ENCODE measurements at regions not wholly inside any gene's neighbourhood (a gene's known extent, or its start where the extent isn't known, plus 50 kb on each side); places are given as distances from the start of the nearest gene placed in this dataset.

GRCh38 chr1:4418021-4418420, 236.4 kb upstream of the AJAP1 start:
- TF ChIP-seq CTCF (IDR thresholded peaks at IDR 0.05; ENCODE audit: insufficient read depth, low read depth, low read length, missing control alignments): no peak
- no peak overlapping the region for H3K4me3 ChIP-seq (ENCODE audit: low read length)
- DNase-seq (ENCODE audit: low read depth): no peak

DNA sequence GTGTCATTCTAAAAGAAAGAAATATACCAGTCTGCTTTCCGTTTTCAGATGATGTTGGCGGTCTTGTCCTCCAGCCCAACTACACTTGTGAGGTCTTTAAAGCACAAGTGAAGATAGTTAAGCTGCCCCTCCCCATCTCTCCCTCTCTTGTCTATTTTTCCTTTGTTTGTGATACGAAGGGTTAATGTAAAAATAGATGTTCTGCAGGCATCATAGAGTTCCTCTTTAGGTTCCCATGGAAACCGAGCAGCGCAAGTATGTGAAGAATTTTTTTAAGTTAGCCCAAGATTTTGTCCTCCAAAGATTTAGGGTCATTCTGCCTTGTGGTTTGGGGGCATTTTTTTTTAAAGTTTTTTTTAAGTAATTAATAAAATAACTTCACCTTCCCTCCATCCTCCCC, 232.4 kb upstream of the AJAP1 start:
- no peak for DNase-seq (ENCODE audit: low read depth)
- H3K4me3 ChIP-seq (ENCODE audit: low read length): no peak overlapping the region
- TF ChIP-seq CTCF (IDR thresholded peaks at IDR 0.05; ENCODE audit: insufficient read depth, low read depth, low read length, missing control alignments): no peak

GRCh38 chr1:4422504-4423289, 231.7 kb upstream of the AJAP1 start:
- no peak for DNase-seq (ENCODE audit: low read depth)
- no peak overlapping the region for H3K4me3 ChIP-seq (ENCODE audit: low read length)
- TF ChIP-seq CTCF (IDR thresholded peaks at IDR 0.05; ENCODE audit: insufficient read depth, low read depth, low read length, missing control alignments): no peak

DNA sequence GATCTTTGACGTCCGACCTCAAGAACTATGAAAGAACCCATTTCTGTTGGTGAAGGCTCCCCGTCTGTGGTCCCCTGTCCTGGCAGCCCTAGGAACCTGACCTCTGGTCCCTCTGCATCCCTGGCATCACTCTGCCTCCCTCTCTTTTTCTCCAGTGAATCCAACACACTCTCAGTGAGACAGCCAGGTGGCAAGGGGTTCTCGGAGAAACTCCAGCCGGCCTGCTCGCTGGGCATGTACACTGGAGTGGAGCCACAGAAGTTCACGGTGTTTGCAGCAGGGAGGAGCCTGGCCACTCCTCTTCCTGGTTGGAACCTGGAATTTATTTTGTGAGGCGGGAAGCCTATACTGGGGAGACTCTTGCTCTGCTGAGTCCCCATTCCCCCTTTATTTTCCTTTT, 230.2 kb upstream of the AJAP1 start:
- no peak for TF ChIP-seq CTCF (IDR thresholded peaks at IDR 0.05; ENCODE audit: insufficient read depth, low read depth, low read length, missing control alignments)
- no peak for DNase-seq (ENCODE audit: low read depth)
- no peak overlapping the region for H3K4me3 ChIP-seq (ENCODE audit: low read length)

DNA sequence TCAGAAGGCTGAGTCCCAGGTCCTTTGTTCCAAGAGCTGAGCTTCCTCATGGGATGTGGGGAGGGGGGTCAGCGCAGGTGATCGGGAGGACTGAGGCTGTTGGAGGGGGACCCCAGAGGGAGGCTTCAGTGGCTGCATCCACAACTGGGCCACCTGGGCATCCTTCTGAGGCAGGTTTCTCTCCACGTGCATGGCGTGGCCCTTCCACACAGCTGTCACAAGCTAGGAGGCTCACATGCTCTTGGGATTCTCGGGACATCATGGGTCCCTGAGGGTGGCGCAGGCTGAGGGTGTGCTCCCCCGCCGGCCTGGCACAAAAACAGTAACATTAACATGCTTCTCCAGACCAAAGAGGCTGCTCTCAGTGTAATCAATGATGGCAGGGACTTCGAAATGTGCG, 229.6 kb upstream of the AJAP1 start:
- no peak for DNase-seq (ENCODE audit: low read depth)
- no peak overlapping the region for H3K4me3 ChIP-seq (ENCODE audit: low read length)
- TF ChIP-seq CTCF (IDR thresholded peaks at IDR 0.05; ENCODE audit: insufficient read depth, low read depth, low read length, missing control alignments): no peak

GRCh38 chr1:4425892-4426291, 228.5 kb upstream of the AJAP1 start:
- no peak overlapping the region for H3K4me3 ChIP-seq (ENCODE audit: low read length)
- TF ChIP-seq CTCF (IDR thresholded peaks at IDR 0.05; ENCODE audit: insufficient read depth, low read depth, low read length, missing control alignments): no peak
- DNase-seq (ENCODE audit: low read depth): no peak

- DNase-seq (ENCODE audit: low read depth): no peak
- no peak for TF ChIP-seq CTCF (IDR thresholded peaks at IDR 0.05; ENCODE audit: insufficient read depth, low read depth, low read length, missing control alignments)
- no peak overlapping the region for H3K4me3 ChIP-seq (ENCODE audit: low read length)
Measured at GRCh38 chr1:4428711-4429110, 225.7 kb upstream of the AJAP1 start.

All from epithelial cell of esophagus (primary cell).